GM12892 (cell line): ENCODE measurements at regions not wholly inside any gene's neighbourhood (a gene's known extent, or its start where the extent isn't known, plus 50 kb on each side); places are given as distances from the start of the nearest gene placed in this dataset.

Source experiments
- POLR2A ChIP-seq: IDR thresholded peaks from 2 replicates; pipeline ENCODE4 v1.6.1; 2011; ENCODE audit warnings: low read depth, low read length, control low read depth
- TAF1 ChIP-seq: IDR thresholded peaks from 2 replicates; pipeline ENCODE4 v1.6.1; 2011; ENCODE audit warnings: low read depth, mild to moderate bottlenecking, control low read depth, low read length, borderline replicate concordance

DNA sequence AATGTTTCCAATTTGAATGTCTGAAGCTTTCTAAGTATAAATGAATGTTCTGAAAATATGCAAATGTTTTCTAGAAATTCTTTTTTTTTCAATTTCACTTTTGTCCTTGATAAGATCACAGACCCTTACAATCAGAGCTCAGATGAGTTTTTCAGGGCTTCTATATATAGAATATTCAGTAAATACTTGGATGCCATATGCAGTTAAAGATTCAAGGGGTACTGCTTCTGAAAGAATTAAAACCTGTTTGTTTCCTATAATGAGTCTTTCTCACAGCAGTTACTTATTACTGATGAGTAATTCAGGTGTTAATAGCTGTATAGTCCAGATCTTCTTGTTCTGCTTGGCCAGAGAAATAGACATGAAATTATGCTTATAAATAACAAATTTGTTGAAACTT is 812.6 kb downstream of the ZPLD1 start:
- TF ChIP-seq POLR2A = no peak
- TF ChIP-seq TAF1 = no peak
